Endothelial cell of umbilical vein (primary cell): ENCODE measurements at regions not wholly inside any gene's neighbourhood (a gene's known extent, or its start where the extent isn't known, plus 50 kb on each side); places are given as distances from the start of the nearest gene placed in this dataset.

Experiments used
- EZH2 ChIP-seq: IDR thresholded peaks from 2 replicates; pipeline ENCODE4 v1.6.1; 2012; ENCODE audit warnings: borderline replicate concordance, low read depth, mild to moderate bottlenecking, moderate library complexity, low read length, inconsistent platforms; ENCODE audit not compliant: severe bottlenecking
- FOS ChIP-seq: IDR thresholded peaks from 2 replicates; pipeline ENCODE4 v1.6.1; 2011; ENCODE audit warnings: mild to moderate bottlenecking, low read length, moderate library complexity, borderline replicate concordance; ENCODE audit not compliant: insufficient read depth
- GATA2 ChIP-seq: IDR thresholded peaks from 2 replicates; pipeline ENCODE4 v1.7.0; 2011; ENCODE audit warnings: low read depth, mild to moderate bottlenecking, moderate library complexity, mixed read lengths, low read length; ENCODE audit not compliant: insufficient read length, insufficient read depth
- JUN ChIP-seq: IDR thresholded peaks from 2 replicates; pipeline ENCODE4 v1.6.1; 2011; ENCODE audit warnings: borderline replicate concordance, low read depth; ENCODE audit not compliant: insufficient read length, insufficient read depth
- MYC ChIP-seq: IDR thresholded peaks from one replicate; pipeline ENCODE4 v1.6.1; 2011; ENCODE audit warnings: mild to moderate bottlenecking, low read depth, low read length
- POLR2A ChIP-seq: IDR thresholded peaks from 2 replicates; pipeline ENCODE4 v1.6.1; 2012; ENCODE audit warnings: low read depth, mild to moderate bottlenecking, control low read depth, low read length
- POLR2AphosphoS5 ChIP-seq: IDR thresholded peaks from 2 replicates; pipeline ENCODE4 v1.6.1; 2012; ENCODE audit warnings: low read depth, mild to moderate bottlenecking, control low read depth, low read length, moderate library complexity; ENCODE audit not compliant: insufficient read depth
- TF ChIP-seq, protein P1 (sequence below), 2 donors: IDR thresholded peaks; 1 replicate in 1 of 2; 2 replicates in 1 of 2; pipeline ENCODE4 v1.5.1; 2011; ENCODE audit warnings: low read length in 2 of 2, mild to moderate bottlenecking in 2 of 2, moderate library complexity in 2 of 2, control low read depth in 1 of 2, inconsistent platforms in 1 of 2, low read depth in 1 of 2; ENCODE audit not compliant: insufficient read depth in 1 of 2; ENCODE audit errors: extremely low read depth in 1 of 2
- TF ChIP-seq, protein P2 (sequence below): IDR thresholded peaks from 2 replicates; pipeline ENCODE4 v1.6.1; 2011; ENCODE audit not compliant: insufficient read depth, insufficient read length

- no peak for TF ChIP-seq POLR2A
- TF ChIP-seq, protein P1, sequence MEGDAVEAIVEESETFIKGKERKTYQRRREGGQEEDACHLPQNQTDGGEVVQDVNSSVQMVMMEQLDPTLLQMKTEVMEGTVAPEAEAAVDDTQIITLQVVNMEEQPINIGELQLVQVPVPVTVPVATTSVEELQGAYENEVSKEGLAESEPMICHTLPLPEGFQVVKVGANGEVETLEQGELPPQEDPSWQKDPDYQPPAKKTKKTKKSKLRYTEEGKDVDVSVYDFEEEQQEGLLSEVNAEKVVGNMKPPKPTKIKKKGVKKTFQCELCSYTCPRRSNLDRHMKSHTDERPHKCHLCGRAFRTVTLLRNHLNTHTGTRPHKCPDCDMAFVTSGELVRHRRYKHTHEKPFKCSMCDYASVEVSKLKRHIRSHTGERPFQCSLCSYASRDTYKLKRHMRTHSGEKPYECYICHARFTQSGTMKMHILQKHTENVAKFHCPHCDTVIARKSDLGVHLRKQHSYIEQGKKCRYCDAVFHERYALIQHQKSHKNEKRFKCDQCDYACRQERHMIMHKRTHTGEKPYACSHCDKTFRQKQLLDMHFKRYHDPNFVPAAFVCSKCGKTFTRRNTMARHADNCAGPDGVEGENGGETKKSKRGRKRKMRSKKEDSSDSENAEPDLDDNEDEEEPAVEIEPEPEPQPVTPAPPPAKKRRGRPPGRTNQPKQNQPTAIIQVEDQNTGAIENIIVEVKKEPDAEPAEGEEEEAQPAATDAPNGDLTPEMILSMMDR (IDR thresholded peaks at IDR 0.05; ENCODE audit: extremely low read depth in 1 of 2, insufficient read depth in 1 of 2, low read depth in 1 of 2, low read length in 2 of 2), result no peak
- no peak for TF ChIP-seq FOS
- TF ChIP-seq EZH2, result no peak
- no peak for TF ChIP-seq POLR2AphosphoS5
- TF ChIP-seq, protein P2, sequence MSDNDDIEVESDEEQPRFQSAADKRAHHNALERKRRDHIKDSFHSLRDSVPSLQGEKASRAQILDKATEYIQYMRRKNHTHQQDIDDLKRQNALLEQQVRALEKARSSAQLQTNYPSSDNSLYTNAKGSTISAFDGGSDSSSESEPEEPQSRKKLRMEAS, result no peak
- TF ChIP-seq MYC, result no peak
- TF ChIP-seq JUN, result no peak
- no peak for TF ChIP-seq GATA2
These were observed 167.2 kb upstream of the CTNND2 start for GRCh38 chr5:12071455-12071854.
